IPS-18c (cell line): ENCODE measurements at regions not wholly inside any gene's neighbourhood (a gene's known extent, or its start where the extent isn't known, plus 50 kb on each side); places are given as distances from the start of the nearest gene placed in this dataset.
"Not testable (repeated sequence)": the region's sequence is repeated elsewhere in the genome, so short reads cannot be mapped to it uniquely, and the experiment has no call there.

Experiments
- H3K4me3 ChIP-seq: 2 replicates; pipeline ENCODE4 v1.7.0; 2013; ENCODE audit warnings: low read depth, mild to moderate bottlenecking, low read length, moderate library complexity; ENCODE audit not compliant: insufficient read depth
- H3K9me3 ChIP-seq: one replicate; pipeline ENCODE4 v1.6.1; 2013; ENCODE audit warnings: mild to moderate bottlenecking, low read length, moderate library complexity; ENCODE audit not compliant: control insufficient read depth, insufficient read depth

DNA sequence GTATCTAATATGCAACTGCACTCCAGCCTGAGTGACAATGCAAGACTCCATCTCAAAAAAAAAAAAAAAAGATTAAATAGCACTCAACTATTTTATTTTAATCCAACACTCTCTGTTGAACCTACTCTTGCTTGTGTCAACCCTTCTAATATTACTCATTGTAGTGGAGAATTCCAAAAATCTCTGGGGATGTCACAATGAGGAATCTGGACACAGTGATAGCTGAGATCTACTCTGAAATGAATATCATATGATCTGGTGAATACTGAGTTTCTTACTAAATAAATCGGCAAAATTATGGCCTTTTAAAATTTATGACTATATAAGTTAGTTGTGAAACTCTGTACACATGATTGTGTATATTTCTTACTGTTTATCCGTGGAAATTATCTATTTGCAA is 418.2 kb downstream of the BCAT1 start:
- Histone ChIP-seq H3K4me3 (no peak overlapping the region), H3K9me3 (peaks cover 3% of the 10 kb centered on the region)

- Histone ChIP-seq H3K9me3 (peaks cover 3% of the 10 kb centered on the region), H3K4me3 (no peak overlapping the region)
These were observed 421.8 kb downstream of the BCAT1 start for GRCh38 chr12:24527102-24527501.

- no peak overlapping the region for H3K4me3 ChIP-seq
These were observed 426.2 kb downstream of the BCAT1 start for GRCh38 chr12:24522736-24523135.

GRCh38 chr12:24519759-24520158 is 429.1 kb downstream of the BCAT1 start:
- Histone ChIP-seq H3K9me3 (no peaks in the 10 kb centered on the region), H3K4me3 (no peak overlapping the region)

More at GRCh38 chr12:24522736-24523135, 426.2 kb downstream of the BCAT1 start:
- peaks cover 3% of the 10 kb centered on the region for H3K9me3 ChIP-seq

GRCh38 chr12:24517000-24517399 is 431.9 kb downstream of the BCAT1 start:
- no peaks in the 10 kb centered on the region for H3K9me3 ChIP-seq
- H3K4me3 ChIP-seq = no peak overlapping the region

DNA sequence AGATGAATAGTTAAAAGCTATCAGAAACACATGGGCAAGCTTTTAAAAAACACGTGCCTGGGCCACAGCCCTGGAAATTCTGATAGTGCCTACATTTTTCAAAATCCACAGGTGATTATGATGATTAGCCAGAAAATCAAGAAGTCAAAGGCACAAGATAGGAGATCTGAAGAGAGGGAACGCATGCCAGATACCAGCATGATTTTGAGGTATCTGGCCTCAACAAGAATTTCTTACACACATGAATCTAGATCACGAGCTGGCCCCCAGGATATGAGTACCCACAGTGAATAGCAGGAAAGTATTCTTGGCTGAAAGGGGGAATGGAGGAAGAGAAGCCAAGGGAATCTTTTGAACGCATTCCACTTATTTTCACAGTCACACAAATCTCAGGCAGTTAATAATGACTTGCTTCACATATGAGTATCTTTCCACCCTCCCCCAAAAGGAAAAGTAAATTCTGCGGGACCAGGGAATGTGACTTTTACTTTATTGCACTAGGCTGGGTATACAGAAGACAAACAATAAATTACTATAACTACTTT is 438.2 kb downstream of the BCAT1 start:
- Histone ChIP-seq H3K4me3 (no peak overlapping the region), H3K9me3 (no peaks in the 10 kb centered on the region)

DNA sequence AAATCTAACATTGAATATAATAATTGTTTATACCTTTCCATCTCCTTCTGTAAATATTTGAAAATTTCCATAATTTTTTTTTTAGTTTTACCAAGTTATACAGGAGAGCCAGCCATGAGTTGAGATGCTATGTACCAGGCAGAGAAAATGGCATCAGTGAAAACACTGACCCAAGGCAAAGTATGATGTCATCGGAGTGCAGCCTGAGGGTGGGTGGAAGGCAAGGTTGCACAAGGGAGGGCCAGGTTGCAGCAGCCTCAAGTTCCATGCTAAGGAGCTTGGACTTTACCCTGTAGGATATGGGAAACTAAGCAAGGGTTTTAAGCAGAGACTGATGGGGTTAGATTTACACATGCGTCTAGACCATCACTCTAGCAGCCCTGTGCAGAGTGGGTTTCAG is 441.1 kb downstream of the BCAT1 start:
- no peaks in the 10 kb centered on the region for H3K9me3 ChIP-seq
- no peak overlapping the region for H3K4me3 ChIP-seq

- H3K9me3 ChIP-seq = no peaks in the 10 kb centered on the region
- no peak overlapping the region for H3K4me3 ChIP-seq
These were observed 443.4 kb downstream of the BCAT1 start for GRCh38 chr12:24505366-24506015.

- not testable (repeated sequence) for H3K9me3 ChIP-seq, H3K4me3 ChIP-seq
These were observed 445.4 kb downstream of the BCAT1 start for GRCh38 chr12:24503477-24503876.

DNA sequence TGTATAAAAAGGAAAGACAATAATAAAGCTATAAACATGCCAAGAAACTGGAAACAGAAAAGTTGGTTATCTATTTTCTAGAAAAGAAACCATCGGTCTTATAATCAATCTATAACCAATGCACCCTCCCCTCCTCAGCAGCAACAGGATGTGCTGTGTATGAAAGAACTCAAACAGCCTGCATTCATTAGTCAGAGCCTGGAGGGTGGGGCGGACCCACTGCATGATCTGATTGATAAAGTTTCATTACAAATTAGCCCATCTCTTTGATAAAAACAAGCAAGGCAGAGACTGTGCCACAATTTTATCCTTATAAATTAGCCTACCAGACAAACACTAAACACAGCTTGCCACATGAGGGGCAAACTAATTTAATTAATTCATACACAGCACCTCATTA is 448.1 kb downstream of the BCAT1 start:
- H3K9me3 ChIP-seq = no peaks in the 10 kb centered on the region
- no peak overlapping the region for H3K4me3 ChIP-seq

DNA sequence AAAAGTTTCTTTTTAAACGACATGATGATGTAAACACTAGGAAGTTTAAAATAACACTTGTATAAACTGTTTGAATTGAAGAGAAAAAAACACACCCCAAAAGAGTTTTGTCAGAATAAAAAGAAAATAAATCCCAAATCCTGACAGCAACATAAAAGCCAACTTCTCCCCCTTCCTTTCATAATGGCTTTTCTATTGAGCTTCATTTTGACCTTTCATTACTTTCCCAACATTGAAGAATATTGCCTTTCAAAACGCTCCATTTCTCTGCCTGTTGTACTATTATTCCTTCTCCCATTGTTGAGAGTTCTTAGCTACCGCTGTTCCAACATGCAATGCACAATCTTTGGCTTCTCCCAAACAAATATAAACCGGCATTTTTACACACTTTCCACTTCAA is 448.5 kb downstream of the BCAT1 start:
- Histone ChIP-seq H3K4me3 (no peak overlapping the region), H3K9me3 (no peaks in the 10 kb centered on the region)

DNA sequence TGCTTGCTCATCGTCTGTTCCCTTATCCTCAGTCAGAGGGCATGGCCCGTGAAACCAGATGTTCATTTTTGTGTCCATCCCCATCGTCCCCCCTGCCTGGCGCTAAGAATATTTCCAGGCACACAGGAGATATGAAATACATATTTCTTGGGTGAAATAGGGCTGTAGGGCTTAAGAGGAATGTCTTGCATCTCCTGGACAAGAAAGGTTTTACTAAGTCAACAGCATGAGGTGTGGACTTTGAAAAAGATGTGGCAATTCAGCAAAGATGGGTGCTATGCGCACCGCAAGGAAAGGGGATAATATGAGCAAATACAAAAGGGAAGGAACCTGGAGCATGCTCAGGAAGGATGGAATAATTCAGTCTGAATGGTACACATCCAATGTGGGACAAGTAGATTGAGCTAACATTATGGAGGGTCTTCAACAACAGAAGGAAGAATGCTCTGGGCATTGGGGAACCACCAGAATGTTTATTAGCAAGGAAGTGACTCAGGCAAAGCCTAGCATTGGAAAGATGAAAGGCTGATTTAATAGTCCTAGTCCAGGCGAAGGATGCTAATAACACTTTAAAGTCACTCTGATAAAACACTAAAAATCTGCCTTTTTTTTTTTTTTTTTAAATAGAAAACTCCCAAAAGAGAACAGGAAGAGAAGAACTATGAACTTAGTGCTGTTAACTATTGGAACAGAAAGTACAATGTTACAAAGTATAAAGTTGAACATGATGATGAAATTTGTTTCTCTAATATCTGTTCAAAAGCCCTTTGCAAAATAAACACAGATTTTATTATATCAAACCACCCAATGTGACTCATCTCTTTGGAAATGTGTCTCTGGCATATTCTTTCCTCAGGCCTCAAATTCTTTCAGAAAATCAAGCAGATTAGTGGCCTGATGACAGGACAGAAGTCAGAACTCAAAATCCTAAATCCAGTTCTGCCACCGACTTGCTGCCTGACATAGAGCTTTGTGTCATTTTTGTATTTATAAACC is 449.5 kb downstream of the BCAT1 start:
- H3K9me3 ChIP-seq = no peaks in the 10 kb centered on the region
- no peak overlapping the region for H3K4me3 ChIP-seq

DNA sequence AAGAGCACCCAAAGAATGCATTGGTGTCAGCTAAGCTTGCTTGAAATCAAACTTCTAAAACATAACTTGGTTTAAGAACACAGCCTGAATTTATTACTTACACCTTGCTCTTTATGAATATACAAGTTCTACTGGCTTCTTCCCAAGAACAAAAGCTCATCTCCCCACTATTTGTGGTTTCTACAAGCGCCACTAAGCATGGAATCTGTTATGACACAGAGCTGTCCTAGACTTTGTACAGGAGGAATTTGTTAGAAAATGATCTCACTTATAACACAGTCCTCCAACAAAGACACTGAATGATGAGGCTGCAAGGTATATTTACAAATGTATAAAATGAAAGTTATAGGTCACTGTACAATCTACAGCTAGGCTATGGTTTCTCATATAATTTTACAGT is 452.1 kb downstream of the BCAT1 start:
- H3K9me3 ChIP-seq = no peaks in the 10 kb centered on the region
- no peak overlapping the region for H3K4me3 ChIP-seq

DNA sequence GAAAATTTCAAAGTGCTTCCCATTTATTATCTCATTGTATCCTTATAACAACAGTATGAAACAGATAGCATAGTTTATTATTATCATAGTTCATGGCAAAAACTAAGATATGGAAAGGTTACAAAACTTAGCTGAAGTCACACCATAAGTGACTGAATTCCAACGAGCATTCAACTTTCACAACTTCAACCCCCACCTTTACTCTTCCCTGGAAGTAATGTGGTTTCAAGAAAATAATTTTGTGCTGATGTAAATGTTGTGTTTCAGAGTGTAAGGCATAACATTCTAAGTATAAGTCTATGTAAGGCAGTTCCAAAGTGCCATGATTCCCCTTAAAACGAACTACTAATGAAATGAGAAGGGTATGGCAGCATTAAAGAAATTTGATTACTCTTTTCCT is 454.5 kb downstream of the BCAT1 start:
- H3K9me3 ChIP-seq = no peaks in the 10 kb centered on the region
- no peak overlapping the region for H3K4me3 ChIP-seq

DNA sequence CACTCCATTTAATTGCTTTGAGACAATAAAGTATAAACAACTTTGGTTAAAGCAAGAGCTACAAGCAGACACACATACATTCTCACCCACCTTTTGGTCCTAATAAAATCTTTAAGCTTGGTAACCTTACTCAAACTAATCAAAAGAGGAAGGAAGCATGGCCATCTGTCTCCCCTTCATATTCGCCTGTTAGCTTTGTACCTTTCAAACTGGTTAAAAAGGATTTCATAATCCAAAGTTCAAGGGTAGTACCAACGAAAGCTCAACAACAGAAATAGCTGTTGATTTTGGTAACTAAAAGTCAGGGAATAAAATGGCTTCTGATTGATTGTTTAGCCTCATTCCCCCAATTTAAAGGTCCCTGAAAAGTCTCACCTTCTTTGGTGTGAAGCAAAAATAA is 456.9 kb downstream of the BCAT1 start:
- H3K4me3 ChIP-seq = no peak overlapping the region
- no peaks in the 10 kb centered on the region for H3K9me3 ChIP-seq

DNA sequence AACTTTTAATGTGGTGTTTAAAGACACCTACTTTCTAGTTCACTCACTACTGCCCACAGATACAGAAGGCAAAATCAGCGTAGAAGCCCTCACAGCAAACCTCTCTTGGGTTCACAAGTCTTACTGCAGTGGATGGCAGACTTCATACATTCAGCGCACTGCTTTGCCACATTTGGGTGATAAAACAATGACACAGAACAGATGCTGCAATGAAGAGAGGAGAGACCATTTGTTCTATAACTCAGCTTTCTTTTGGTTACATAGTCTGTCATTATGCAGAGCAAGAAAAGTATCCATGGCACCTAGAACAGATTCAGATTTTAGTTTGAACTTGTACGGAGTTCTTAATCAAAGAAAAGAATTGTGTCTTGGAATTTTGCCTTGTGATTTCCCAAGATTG is 459.0 kb downstream of the BCAT1 start:
- no peaks in the 10 kb centered on the region for H3K9me3 ChIP-seq
- no peak overlapping the region for H3K4me3 ChIP-seq

- Histone ChIP-seq H3K4me3 (no peak overlapping the region), H3K9me3 (no peaks in the 10 kb centered on the region)
These were observed 459.8 kb downstream of the BCAT1 start for GRCh38 chr12:24488906-24489619.
